Prostate gland (tissue), 2 donors: ENCODE measurements at regions not wholly inside any gene's neighbourhood (a gene's known extent, or its start where the extent isn't known, plus 50 kb on each side); places are given as distances from the start of the nearest gene placed in this dataset.

Experiments
- CTCF ChIP-seq, 4 experiments: fragments of 200-600 bp in 2 of 4; fragments of 450-650 bp in 2 of 4; sonication (generic) in 2 of 4; IDR thresholded peaks; 1 replicate in 3 of 4; 2 replicates in 1 of 4; pipeline ENCODE4 v1.5.1; 2016 to 2019; ENCODE audit warnings: antibody characterized with exemption in 4 of 4, mild to moderate bottlenecking in 2 of 4, moderate library complexity in 2 of 4
- POLR2A ChIP-seq: fragments of 450-650 bp; IDR thresholded peaks from one replicate; pipeline ENCODE4 v1.6.1; 2016; ENCODE audit warnings: antibody characterized with exemption, mild to moderate bottlenecking
- POLR2AphosphoS5 ChIP-seq: sonication (generic); formaldehyde crosslinking; IDR thresholded peaks from one replicate; pipeline ENCODE4 v1.6.1; 2017; ENCODE audit warnings: antibody characterized with exemption

- no peak for TF ChIP-seq CTCF (IDR thresholded peaks at IDR 0.05)
- TF ChIP-seq POLR2A, result no peak
- TF ChIP-seq POLR2AphosphoS5, result no peak
Measured at GRCh38 chr4:38306482-38307071, 346.4 kb downstream of the PTTG2 start.
